OCI-LY7 (cell line): ENCODE measurements at regions not wholly inside any gene's neighbourhood (a gene's known extent, or its start where the extent isn't known, plus 50 kb on each side); places are given as distances from the start of the nearest gene placed in this dataset.

ENCODE experiments used
- BruUV-seq: library from RNA; stranded (reverse); fragments of 400-500 nt; replicated peaks from 2 replicates; lab custom pipeline; 2021; lab: Mats Ljungman, UMichigan
- CTCF ChIA-PET: fragments of 300-600 bp; sonication (Branson Sonifier 250); formaldehyde crosslinking; loops from one replicate; lab custom pipeline; 2022; ENCODE audit warnings: antibody characterized with exemption; ENCODE audit not compliant: unreplicated experiment; lab: Charles Lee
- POLR2A ChIA-PET: fragments of 300-600 bp; sonication (Branson Sonifier 250); formaldehyde crosslinking; loops from one replicate; lab custom pipeline; 2022; ENCODE audit warnings: antibody characterized with exemption; lab: Charles Lee
- DNase-seq: peaks from one replicate; pipeline ENCODE4 v3.0.0-alpha.2; 2015; ENCODE audit warnings: low spot score
- H2AFZ ChIP-seq: fragments of 200-600 bp; sonication (generic), shearing (Covaris generic); 2 replicates; pipeline ENCODE4 v1.6.1; 2014; ENCODE audit warnings: mild to moderate bottlenecking, antibody characterized with exemption, low read length, moderate library complexity
- H3K27ac ChIP-seq: fragments of 200-600 bp; sonication (generic); 2 replicates; pipeline ENCODE4 v1.5.1; 2014; ENCODE audit warnings: mixed run types, low read depth, mild to moderate bottlenecking, moderate library complexity, low read length, inconsistent platforms; ENCODE audit not compliant: poor library complexity, severe bottlenecking
- H3K36me3 ChIP-seq: fragments of 200-600 bp; sonication (generic); 2 replicates; pipeline ENCODE4 v1.6.1; 2014; ENCODE audit warnings: mild to moderate bottlenecking, antibody characterized with exemption, low read length, moderate library complexity, mixed read lengths; ENCODE audit not compliant: insufficient read depth
- H3K4me1 ChIP-seq: fragments of 200-600 bp; sonication (generic); 2 replicates; pipeline ENCODE4 v1.5.1; 2014; ENCODE audit warnings: mild to moderate bottlenecking, low read length; ENCODE audit not compliant: insufficient read depth, poor library complexity, severe bottlenecking
- H3K4me2 ChIP-seq: fragments of 200-600 bp; sonication (generic); 2 replicates; pipeline ENCODE4 v1.6.1; 2014; ENCODE audit warnings: mild to moderate bottlenecking, low read length
- H3K4me3 ChIP-seq: fragments of 200-600 bp; sonication (generic); 2 replicates; pipeline ENCODE4 v1.5.1; 2014; ENCODE audit warnings: mild to moderate bottlenecking, low read depth, low read length; ENCODE audit not compliant: poor library complexity, severe bottlenecking
- H3K79me2 ChIP-seq: fragments of 200-600 bp; sonication (generic); 2 replicates; pipeline ENCODE4 v1.6.1; 2016; ENCODE audit warnings: low read depth, mild to moderate bottlenecking, low read length, moderate library complexity, mixed read lengths; ENCODE audit not compliant: insufficient read depth
- H3K9me2 ChIP-seq: fragments of 200-600 bp; sonication (generic); 2 replicates; pipeline ENCODE4 v1.6.1; 2016; ENCODE audit warnings: mild to moderate bottlenecking, low read length, mixed read lengths; ENCODE audit not compliant: insufficient read depth
- H3K9me3 ChIP-seq: fragments of 200-600 bp; sonication (generic); 2 replicates; pipeline ENCODE4 v1.6.1; 2014; ENCODE audit warnings: mild to moderate bottlenecking, mixed run types, low read length, mixed read lengths
- H4K20me1 ChIP-seq: fragments of 200-600 bp; sonication (generic); 2 replicates; pipeline ENCODE4 v1.6.1; 2014; ENCODE audit warnings: mild to moderate bottlenecking, antibody characterized with exemption, low read length, moderate library complexity, mixed read lengths; ENCODE audit not compliant: insufficient read depth
- EZH2phosphoT487 ChIP-seq: fragments of 200-600 bp; sonication (generic); IDR thresholded peaks from 2 replicates; pipeline ENCODE4 v1.6.1; 2018; ENCODE audit warnings: low read depth, borderline replicate concordance, mild to moderate bottlenecking, mixed run types, antibody characterized with exemption, low read length, moderate library complexity, mixed read lengths
- intact Hi-C: fragments of 100-400 bp; cut with micrococcal nuclease; formaldehyde crosslinking; loops from one replicate; pipeline ENCODE4 v1.10.0; 2022; ENCODE audit not compliant: unreplicated experiment
- TF ChIP-seq, protein P1 (sequence below): fragments of 200-600 bp; sonication (generic); conservative IDR thresholded peaks from 2 replicates; pipeline ENCODE4 v1.5.1; 2014; ENCODE audit warnings: mild to moderate bottlenecking, antibody characterized with exemption, low read length, moderate library complexity, mixed read lengths

DNA sequence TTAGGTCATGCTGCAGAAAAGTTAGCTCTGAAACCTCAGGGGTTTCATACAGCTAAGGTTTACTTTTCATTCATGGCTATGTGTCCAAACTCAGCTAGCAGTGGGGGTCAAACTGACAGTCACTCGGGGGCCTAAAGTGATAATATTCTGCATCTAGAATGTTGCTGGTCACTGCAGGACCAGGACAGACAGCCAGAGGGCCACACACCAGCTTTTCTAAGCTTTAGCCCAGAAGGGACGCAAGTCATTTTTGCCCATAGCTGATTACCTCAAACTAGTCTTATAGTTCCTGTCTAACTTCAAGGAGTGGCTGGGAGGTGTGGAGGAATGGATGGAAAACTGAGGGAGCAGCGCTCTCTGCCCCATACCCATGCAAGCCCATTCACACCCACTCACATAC, 163.0 kb upstream of the NLRP1 start:
- H3K79me2 ChIP-seq, result no peaks in the 10 kb centered on the region
- H3K9me3 ChIP-seq, result no peaks in the 10 kb centered on the region
- CTCF ChIA-PET, result no interaction called here
- no peak overlapping the region for H2AFZ ChIP-seq
- H3K4me3 ChIP-seq, result no peak overlapping the region
- H3K4me2 ChIP-seq, result no peak overlapping the region
- H4K20me1 ChIP-seq, result no peaks in the 10 kb centered on the region
- no peaks in the 10 kb centered on the region for H3K9me2 ChIP-seq
- H3K27ac ChIP-seq, result no peak overlapping the region
- no peak for DNase-seq
- intact Hi-C loops, result no loop called here
- no peaks in the 10 kb centered on the region for H3K36me3 ChIP-seq
- no peaks in the 10 kb centered on the region for H3K4me1 ChIP-seq
- TF ChIP-seq, protein P1, sequence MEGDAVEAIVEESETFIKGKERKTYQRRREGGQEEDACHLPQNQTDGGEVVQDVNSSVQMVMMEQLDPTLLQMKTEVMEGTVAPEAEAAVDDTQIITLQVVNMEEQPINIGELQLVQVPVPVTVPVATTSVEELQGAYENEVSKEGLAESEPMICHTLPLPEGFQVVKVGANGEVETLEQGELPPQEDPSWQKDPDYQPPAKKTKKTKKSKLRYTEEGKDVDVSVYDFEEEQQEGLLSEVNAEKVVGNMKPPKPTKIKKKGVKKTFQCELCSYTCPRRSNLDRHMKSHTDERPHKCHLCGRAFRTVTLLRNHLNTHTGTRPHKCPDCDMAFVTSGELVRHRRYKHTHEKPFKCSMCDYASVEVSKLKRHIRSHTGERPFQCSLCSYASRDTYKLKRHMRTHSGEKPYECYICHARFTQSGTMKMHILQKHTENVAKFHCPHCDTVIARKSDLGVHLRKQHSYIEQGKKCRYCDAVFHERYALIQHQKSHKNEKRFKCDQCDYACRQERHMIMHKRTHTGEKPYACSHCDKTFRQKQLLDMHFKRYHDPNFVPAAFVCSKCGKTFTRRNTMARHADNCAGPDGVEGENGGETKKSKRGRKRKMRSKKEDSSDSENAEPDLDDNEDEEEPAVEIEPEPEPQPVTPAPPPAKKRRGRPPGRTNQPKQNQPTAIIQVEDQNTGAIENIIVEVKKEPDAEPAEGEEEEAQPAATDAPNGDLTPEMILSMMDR, result no peak
- no peak for TF ChIP-seq EZH2phosphoT487
- BruUV-seq, result no TSS peak
- POLR2A ChIA-PET, result no interaction called here

DNA sequence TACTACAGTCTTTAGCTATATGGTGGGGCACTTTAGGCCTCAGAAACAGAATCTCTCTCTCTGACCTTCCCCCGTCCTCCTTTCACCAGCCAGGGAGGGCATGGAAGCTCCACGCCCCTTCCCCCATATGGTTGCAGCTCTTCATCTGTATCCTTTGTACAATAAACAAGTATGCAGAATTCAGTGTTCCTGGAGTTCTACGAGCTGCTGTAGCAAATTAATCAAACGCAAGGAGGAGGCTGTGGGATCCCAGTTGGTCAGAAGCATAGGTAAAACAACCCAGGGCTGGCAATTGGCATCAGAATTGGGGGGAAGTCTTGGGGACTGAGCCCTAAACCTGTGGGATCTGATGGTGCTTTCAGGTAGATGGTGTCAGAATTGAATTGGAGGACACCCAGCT, 163.7 kb upstream of the NLRP1 start:
- DNase-seq, result no peak
- H3K9me3 ChIP-seq, result no peaks in the 10 kb centered on the region
- no peaks in the 10 kb centered on the region for H3K9me2 ChIP-seq
- no TSS peak for BruUV-seq
- no peaks in the 10 kb centered on the region for H3K36me3 ChIP-seq
- H4K20me1 ChIP-seq, result no peaks in the 10 kb centered on the region
- no peak overlapping the region for H3K27ac ChIP-seq
- H3K79me2 ChIP-seq, result no peaks in the 10 kb centered on the region
- no peak overlapping the region for H2AFZ ChIP-seq
- CTCF ChIA-PET, result no interaction called here
- POLR2A ChIA-PET, result interaction anchor here (0.5 kb wide), 1 partner anchor 123 kb away, joined by 5 read pairs; no protein-coding TSS in a partner anchor
- intact Hi-C loops, result no loop called here
- H3K4me1 ChIP-seq, result no peaks in the 10 kb centered on the region
- H3K4me2 ChIP-seq, result no peak overlapping the region
- TF ChIP-seq, protein P1, result no peak
- TF ChIP-seq EZH2phosphoT487, result no peak
- H3K4me3 ChIP-seq, result no peak overlapping the region

DNA sequence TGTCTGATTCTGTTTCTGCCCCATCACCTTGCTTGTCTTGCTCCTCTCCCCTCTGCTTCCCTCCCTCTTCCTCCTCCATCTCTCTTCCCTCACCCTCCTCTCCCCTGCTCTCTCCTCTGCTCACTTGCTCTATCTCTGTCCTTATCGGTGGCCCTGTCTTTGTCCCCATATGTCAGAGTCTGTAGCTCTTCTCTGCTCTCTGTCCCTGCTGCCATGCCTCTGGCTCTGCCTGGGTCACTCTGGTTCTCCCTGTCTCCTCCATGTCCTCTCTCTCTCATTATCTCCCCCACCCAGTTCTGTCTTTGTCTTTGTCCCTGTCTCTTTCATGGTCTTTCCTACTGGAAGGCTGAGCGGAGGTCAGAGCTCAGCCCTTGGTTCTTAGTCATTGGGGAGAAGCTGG, 169.1 kb upstream of the NLRP1 start:
- Histone ChIP-seq H3K9me3 (no peaks in the 10 kb centered on the region), H3K4me1 (no peaks in the 10 kb centered on the region), H3K9me2 (no peaks in the 10 kb centered on the region), H3K4me2 (no peak overlapping the region), H3K4me3 (no peak overlapping the region), H3K79me2 (no peaks in the 10 kb centered on the region), H2AFZ (no peak overlapping the region), H4K20me1 (no peaks in the 10 kb centered on the region), H3K36me3 (no peaks in the 10 kb centered on the region), H3K27ac (no peak overlapping the region)
- POLR2A ChIA-PET, result no interaction called here
- BruUV-seq, result no TSS peak
- intact Hi-C loops, result no loop called here
- no peak for DNase-seq
- CTCF ChIA-PET, result no interaction called here
- TF ChIP-seq, protein P1, result no peak
- TF ChIP-seq EZH2phosphoT487, result no peak
